Hematopoietic multipotent progenitor cell treated with erythropoietin and hydrocortisone succinate and interleukin-3 and kit ligand, for 6 days (in vitro differentiated cells): ENCODE measurements at regions not wholly inside any gene's neighbourhood (a gene's known extent, or its start where the extent isn't known, plus 50 kb on each side); places are given as distances from the start of the nearest gene placed in this dataset.
"Not testable (repeated sequence)": the region's sequence is repeated elsewhere in the genome, so short reads cannot be mapped to it uniquely, and the experiment has no call there.

Source experiments
- DNase-seq: peaks from one replicate; pipeline ENCODE4 v3.0.0-alpha.2; 2015

- no peak for DNase-seq
These were observed 1221.0 kb downstream of the DSC3 start for GRCh38 chr18:29821544-29821943.

DNA sequence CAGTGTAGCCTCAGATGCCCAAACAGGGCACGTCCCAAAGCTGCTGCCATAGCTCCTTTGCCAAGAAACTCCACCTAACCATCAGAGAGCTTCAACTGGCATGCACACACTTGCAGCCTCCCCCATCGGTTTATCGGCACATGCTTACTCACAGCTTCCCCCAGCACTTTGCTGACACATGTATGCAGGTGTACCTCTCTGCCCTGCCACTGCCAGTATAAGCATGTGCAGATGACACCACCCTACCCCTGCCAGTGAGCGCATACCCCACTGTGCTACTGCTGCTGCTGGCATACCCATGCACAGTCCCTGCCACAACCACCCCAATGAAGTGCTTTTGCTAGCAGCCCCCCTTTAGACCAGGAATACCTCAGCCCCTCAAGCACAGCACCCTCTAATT is 1231.0 kb downstream of the DSC3 start:
- no peak for DNase-seq

- no peak for DNase-seq
These were observed 1261.7 kb downstream of the DSC3 start for GRCh38 chr18:29780816-29781215.

DNA sequence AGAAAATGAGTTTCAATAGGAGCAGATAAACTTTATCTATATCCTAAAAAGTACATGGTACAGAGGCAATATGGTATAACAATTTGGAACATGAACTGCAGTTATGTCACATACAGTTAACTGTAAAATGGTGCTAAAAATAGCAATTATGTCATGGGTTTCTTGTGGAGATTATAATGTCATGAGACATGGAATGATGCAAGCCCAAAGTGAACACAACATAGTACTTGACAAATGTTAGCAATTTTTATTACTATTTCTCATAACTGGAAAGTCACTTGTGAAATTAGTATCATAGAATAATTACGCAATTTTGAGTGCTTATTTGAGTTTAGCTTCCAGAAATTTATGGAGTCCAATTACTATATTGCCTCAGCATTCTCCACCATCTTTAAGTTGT is 1263.4 kb downstream of the DSC3 start:
- no peak for DNase-seq

- DNase-seq = no peak
These were observed 1289.2 kb downstream of the DSC3 start for GRCh38 chr18:29753379-29753778.

DNA sequence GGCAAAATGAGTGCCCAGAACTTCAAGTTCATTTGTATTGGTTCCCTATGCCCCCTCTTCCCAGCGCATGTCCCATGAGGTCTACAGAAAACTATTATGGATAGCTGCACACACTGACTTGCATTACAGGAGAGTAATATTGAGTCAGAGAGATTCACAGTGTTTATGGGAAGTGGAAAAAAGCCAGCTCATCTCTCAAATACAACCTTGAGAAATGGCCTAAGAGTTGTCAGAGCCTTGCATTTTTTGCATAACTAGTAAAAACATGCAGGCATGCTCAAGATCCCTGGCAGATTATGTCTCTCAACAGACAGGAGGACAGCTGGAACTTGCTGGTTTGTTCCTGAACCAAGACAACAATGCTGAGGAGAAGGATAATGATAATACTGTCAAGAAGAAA is 1292.8 kb downstream of the DSC3 start:
- DNase-seq = no peak

DNA sequence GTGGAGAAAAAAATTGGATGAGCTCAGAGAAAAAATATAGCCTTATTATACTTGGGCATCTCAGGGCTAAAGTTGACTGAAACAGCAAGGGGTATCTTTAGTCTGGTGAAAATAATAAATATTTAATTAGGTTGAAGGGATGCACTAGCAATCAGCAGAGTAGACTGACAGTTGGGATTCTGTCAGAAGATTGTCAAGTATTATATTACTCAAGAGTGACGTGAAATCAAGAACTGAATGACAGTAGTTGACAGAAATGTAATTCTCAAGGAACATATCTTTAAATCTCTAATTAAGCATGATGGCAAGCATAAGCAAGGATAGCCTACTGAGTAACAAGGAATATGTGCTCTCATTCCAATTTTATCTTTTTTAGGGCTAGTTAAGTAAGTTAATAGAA is 1301.1 kb downstream of the DSC3 start:
- DNase-seq = no peak

- no peak for DNase-seq
These were observed 1304.9 kb downstream of the DSC3 start for GRCh38 chr18:29737620-29738019.

DNA sequence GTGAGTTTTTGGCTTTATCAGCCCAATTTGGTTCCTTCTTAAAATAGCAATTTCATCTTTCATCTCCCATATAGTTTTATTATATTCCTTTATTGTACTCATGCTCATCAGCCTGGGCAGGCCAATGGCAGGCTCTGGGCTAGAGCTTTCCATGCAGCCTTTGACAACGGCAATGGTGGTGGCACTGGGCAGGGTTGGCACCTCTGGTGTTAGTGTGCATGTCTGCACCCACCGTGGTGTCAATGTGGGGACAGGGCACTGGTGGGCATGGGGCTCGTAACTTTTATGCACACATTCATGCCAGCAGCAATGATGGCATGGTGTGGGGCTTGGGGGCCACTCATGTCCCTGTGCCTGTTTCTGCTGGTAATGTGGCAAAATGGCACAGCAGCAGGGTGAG is 1305.4 kb downstream of the DSC3 start:
- no peak for DNase-seq

DNA sequence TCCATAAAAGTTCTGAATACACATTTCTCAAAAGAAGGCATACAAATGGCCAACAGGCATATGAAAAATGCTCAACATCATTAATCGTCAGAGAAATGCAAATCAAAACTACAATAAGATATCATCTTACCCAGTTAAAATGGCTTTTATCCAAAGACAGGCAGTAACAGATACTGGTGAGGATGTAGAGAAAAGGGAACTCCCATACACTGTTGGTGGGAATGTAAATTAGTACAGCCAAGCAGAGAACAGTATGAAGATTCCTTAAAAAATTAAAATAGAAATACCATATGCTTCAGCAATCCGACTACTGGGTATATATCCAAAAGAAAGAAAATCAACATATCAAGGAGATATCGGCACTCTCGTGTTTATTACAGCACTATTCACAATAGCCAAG is 1312.5 kb downstream of the DSC3 start:
- DNase-seq = no peak

DNA sequence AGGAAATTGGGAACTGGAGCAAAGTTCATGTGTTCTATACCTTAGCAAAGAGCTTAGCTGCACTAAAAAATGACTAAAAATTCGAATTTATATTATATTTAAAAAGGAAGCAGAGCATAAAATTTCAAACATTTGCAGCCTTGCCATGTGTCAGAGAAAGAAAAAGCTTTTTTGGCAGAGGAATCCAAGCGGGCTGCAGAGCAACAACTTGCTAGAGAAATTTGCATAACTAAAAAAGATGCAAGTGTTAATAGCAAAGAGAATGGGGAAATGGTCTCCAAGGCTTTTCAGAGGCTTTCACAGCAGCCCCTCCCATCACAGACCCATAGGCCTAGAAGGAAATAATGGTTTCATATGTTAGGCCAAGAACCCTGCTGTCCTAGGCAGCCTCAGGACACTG is 1315.9 kb downstream of the DSC3 start:
- DNase-seq = no peak

GRCh38 chr18:29723486-29723885 is 1319.1 kb downstream of the DSC3 start:
- not testable (repeated sequence) for DNase-seq

- DNase-seq = not testable (repeated sequence)
These were observed 1326.6 kb downstream of the DSC3 start for GRCh38 chr18:29715960-29716359.

DNA sequence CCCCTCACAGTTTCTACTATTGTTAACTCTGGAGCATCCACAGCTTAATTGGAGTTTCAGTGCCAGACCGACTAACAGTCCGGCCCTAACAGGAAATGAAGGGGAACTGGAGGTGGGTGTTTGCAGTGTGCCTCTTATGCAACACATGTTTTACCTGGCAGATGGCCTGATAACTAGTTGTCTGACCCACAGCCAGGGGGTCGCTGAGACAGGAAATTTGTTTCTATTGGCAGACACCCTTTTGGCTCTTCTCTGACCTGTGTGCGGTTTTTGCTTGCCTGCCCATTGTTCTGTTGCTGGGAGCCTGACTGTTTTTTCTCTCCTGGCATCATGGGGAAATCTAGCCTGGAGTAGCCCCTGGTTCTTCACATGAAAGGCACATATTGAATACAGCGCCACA is 1329.8 kb downstream of the DSC3 start:
- no peak for DNase-seq

GRCh38 chr18:29711932-29712331 is 1330.6 kb downstream of the DSC3 start:
- DNase-seq = no peak

- no peak for DNase-seq
These were observed 1349.2 kb downstream of the DSC3 start for GRCh38 chr18:29693334-29693733.

DNA sequence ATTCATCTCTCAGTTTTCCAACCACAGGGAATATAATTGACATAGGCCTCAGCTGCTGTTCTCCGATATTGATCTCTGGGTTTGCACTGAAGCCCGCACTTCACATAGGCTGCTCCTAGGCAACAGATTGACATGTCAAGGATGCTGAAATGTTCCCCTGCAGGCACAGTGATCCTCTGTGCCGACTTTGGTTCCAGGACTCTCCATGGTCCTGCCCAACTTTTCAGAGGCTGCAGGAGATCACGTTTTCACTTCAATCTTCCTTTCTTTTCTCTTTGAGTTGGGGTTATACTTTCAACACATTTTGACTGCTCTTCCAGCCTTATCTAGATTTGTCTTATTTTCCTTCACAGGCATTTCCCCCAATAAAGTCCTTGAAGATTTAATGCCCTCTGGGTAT is 1361.0 kb downstream of the DSC3 start:
- DNase-seq = no peak

GRCh38 chr18:29664278-29665036 is 1378.1 kb downstream of the DSC3 start:
- DNase-seq = no peak

DNA sequence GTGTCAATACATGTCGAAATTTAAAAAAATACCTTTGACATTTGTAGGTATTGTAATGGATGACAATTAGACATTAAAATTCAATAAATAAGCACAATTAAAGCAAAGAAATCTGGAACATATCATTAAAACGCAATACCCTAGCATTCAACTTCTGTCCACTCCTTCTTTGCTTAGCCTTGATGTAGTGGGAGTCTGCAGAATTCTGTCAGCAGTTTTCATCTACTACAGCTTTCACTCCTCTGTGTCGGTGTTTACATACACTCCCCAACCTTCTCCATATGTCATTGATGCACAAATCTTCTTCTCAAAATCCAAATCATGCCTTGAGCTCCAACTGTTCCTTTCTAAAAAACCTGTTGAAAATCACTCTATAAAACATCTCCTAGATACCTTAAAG is 1380.6 kb downstream of the DSC3 start:
- no peak for DNase-seq

DNA sequence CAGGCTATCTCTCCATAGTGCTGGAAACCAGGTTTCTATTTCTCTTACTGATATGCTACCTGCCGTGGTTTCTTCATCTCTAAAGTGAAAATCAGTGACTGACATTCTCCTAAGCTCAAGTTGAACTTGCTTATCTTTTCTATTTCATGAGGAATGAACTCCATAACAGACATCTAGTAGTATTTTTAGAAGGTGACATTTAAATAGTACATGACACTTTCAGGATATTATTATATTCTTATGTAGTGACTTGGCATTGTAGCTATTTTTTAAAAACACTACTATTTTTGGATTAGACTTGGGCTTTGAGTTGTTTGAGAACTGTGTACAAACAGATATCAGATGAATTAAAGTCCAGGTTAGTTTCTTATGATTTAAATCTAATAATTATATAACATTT is 1381.8 kb downstream of the DSC3 start:
- DNase-seq = no peak

DNA sequence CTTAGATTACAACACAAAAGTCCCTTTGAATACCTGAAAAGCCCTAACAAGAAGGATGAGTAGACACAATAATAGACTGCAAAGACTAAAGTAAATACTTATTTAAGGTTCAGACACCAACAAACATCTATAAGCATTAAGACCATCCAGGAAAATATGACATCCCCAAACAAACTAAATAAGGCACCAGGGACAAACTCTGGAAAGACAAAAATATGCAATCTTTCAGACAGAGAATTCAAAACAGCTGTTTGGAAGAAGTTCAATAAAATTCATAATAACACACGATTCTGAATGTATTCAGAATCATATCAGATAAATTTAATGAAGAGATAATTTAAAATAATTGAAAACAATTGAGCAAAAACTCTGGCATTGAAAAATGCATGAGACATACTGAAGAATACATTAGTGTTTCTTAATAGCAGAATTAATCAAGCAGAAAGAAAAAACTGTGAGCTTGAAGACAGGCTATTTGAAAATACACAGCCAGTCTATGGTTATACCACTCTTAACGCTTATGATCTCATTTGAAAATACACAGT is 1388.8 kb downstream of the DSC3 start:
- no peak for DNase-seq

- no peak for DNase-seq
These were observed 1389.7 kb downstream of the DSC3 start for GRCh38 chr18:29652797-29653196.

- DNase-seq = no peak
These were observed 1391.3 kb downstream of the DSC3 start for GRCh38 chr18:29651122-29651680.

- DNase-seq = no peak
These were observed 1393.7 kb downstream of the DSC3 start for GRCh38 chr18:29648891-29649290.

- DNase-seq = no peak
These were observed 1394.8 kb downstream of the DSC3 start for GRCh38 chr18:29647700-29648099.
